Sigmoid colon (tissue), 4 donors: ENCODE measurements at regions not wholly inside any gene's neighbourhood (a gene's known extent, or its start where the extent isn't known, plus 50 kb on each side); places are given as distances from the start of the nearest gene placed in this dataset.

Source experiments
- EP300 ChIP-seq, 4 donors: sonication (generic); formaldehyde crosslinking; IDR thresholded peaks; one replicate each; pipeline ENCODE4 v1.6.1; 2017; ENCODE audit warnings: antibody characterized with exemption in 4 of 4
- POLR2AphosphoS5 ChIP-seq, 4 donors: sonication (generic); formaldehyde crosslinking; IDR thresholded peaks; one replicate each; pipeline ENCODE4 v1.6.1; 2017; ENCODE audit warnings: antibody characterized with exemption in 4 of 4
- TF ChIP-seq, protein P1 (sequence below), 4 experiments: fragments of 450-650 bp in 3 of 4; fragments of 200-600 bp in 1 of 4; IDR thresholded peaks; one replicate each; pipeline ENCODE4 v1.5.1; 2016 to 2019; ENCODE audit warnings: antibody characterized with exemption in 4 of 4, mild to moderate bottlenecking in 3 of 4, moderate library complexity in 2 of 4

DNA sequence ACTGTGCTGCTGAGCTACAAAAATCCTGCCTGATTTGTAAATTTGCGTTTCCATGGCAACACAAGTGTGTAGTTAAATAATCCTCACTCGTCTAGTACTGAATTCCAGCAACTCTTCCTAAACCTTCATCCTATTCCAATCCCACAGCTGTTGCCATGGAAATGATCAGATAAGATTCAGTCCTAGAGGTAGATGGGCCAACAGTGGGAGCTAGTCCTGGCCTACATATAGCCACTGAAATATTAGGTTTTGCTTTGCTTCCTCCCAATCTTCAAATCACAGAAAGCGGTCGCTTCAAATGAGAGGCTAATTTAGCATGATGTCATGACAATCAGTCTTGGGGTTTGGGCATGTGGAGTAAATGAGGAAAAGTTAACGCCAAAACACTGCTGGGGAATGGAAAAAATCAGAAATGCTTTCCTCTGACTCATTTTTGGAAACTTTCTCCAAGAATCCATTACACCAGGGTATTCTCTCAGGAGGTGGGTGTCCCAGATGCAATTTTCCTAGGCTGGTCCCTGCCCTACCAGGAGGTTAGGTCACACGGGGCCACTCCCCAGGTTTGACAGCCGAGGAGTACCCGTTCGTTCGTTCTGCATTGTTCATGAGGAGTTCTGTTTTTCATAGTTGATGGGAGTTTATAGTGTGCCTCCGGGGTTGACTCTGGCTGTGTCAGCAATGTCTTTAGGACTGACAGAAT is 159.2 kb upstream of the SLCO3A1 start:
- TF ChIP-seq, protein P1, sequence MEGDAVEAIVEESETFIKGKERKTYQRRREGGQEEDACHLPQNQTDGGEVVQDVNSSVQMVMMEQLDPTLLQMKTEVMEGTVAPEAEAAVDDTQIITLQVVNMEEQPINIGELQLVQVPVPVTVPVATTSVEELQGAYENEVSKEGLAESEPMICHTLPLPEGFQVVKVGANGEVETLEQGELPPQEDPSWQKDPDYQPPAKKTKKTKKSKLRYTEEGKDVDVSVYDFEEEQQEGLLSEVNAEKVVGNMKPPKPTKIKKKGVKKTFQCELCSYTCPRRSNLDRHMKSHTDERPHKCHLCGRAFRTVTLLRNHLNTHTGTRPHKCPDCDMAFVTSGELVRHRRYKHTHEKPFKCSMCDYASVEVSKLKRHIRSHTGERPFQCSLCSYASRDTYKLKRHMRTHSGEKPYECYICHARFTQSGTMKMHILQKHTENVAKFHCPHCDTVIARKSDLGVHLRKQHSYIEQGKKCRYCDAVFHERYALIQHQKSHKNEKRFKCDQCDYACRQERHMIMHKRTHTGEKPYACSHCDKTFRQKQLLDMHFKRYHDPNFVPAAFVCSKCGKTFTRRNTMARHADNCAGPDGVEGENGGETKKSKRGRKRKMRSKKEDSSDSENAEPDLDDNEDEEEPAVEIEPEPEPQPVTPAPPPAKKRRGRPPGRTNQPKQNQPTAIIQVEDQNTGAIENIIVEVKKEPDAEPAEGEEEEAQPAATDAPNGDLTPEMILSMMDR (IDR thresholded peaks at IDR 0.05), result no peak
- TF ChIP-seq POLR2AphosphoS5 (IDR thresholded peaks at IDR 0.05), result peak in 1 of 4 donors; percentile 2
- no peak for TF ChIP-seq EP300 (IDR thresholded peaks at IDR 0.05)
